Astrocyte (in vitro differentiated cells and primary cell): ENCODE measurements at regions not wholly inside any gene's neighbourhood (a gene's known extent, or its start where the extent isn't known, plus 50 kb on each side); places are given as distances from the start of the nearest gene placed in this dataset.

Source experiments
- DNase-seq: peaks from one replicate; pipeline ENCODE4 v3.0.0-alpha.2; 2010; ENCODE audit warnings: low read depth
- FAIRE-seq: peaks from 2 replicates; lab custom pipeline; 2011; peaks lifted over from hg19 to GRCh38; lab: Jason Lieb, UNC
- H2AFZ ChIP-seq: 2 replicates; pipeline ENCODE4 v1.6.0; 2012; ENCODE audit warnings: low read depth, low read length, inconsistent platforms
- H3K27ac ChIP-seq: 2 replicates; pipeline ENCODE4 v1.5.1; 2011; ENCODE audit warnings: low read depth, low read length, inconsistent platforms
- H3K27me3 ChIP-seq: 2 replicates; pipeline ENCODE4 v1.6.0; 2011; ENCODE audit warnings: low read length, inconsistent platforms; ENCODE audit not compliant: insufficient read depth
- H3K36me3 ChIP-seq: 2 replicates; pipeline ENCODE4 v1.5.1; 2011; ENCODE audit warnings: low read length, inconsistent platforms; ENCODE audit not compliant: insufficient read depth
- H3K4me1 ChIP-seq: 2 replicates; pipeline ENCODE4 v1.5.1; 2011; ENCODE audit warnings: low read length, inconsistent platforms; ENCODE audit not compliant: insufficient read depth
- H3K4me2 ChIP-seq: 2 replicates; pipeline ENCODE4 v1.6.0; 2012; ENCODE audit warnings: low read length, inconsistent platforms
- H3K4me3 ChIP-seq: 2 replicates; pipeline ENCODE4 v1.5.1; 2011; ENCODE audit warnings: low read depth, mild to moderate bottlenecking, low read length, inconsistent platforms; ENCODE audit not compliant: insufficient read depth
- H3K79me2 ChIP-seq: 2 replicates; pipeline ENCODE4 v1.6.0; 2012; ENCODE audit warnings: mild to moderate bottlenecking, low read length, inconsistent platforms; ENCODE audit not compliant: insufficient read depth
- H3K9ac ChIP-seq: 2 replicates; pipeline ENCODE4 v1.6.0; 2012; ENCODE audit warnings: mild to moderate bottlenecking, low read length, inconsistent platforms
- H3K9me3 ChIP-seq: 2 replicates; pipeline ENCODE4 v1.5.1; 2012; ENCODE audit warnings: low read depth, mild to moderate bottlenecking, low read length, inconsistent platforms; ENCODE audit not compliant: insufficient read depth
- H4K20me1 ChIP-seq: 2 replicates; pipeline ENCODE4 v1.6.0; 2012; ENCODE audit warnings: low read length, inconsistent platforms; ENCODE audit not compliant: insufficient read depth
- H3K27ac Mint-ChIP-seq: one replicate; pipeline ENCODE4 v1.8.0; 2021; ENCODE audit warnings: mild to moderate bottlenecking, mixed read lengths; ENCODE audit not compliant: unreplicated experiment
- H3K27me3 Mint-ChIP-seq: one replicate; pipeline ENCODE4 v1.8.0; 2021; ENCODE audit warnings: low read depth, mixed read lengths; ENCODE audit not compliant: unreplicated experiment
- H3K36me3 Mint-ChIP-seq: one replicate; pipeline ENCODE4 v1.8.0; 2021; ENCODE audit warnings: low read depth, mixed read lengths; ENCODE audit not compliant: unreplicated experiment
- H3K4me1 Mint-ChIP-seq: one replicate; pipeline ENCODE4 v1.8.0; 2021; ENCODE audit warnings: low read depth, mixed read lengths; ENCODE audit not compliant: unreplicated experiment
- H3K4me3 Mint-ChIP-seq: one replicate; pipeline ENCODE4 v1.8.0; 2021; ENCODE audit warnings: mild to moderate bottlenecking, moderate library complexity, mixed read lengths; ENCODE audit not compliant: unreplicated experiment
- H3K9me3 Mint-ChIP-seq: one replicate; pipeline ENCODE4 v1.8.0; 2021; ENCODE audit warnings: mild to moderate bottlenecking, mixed read lengths; ENCODE audit not compliant: unreplicated experiment
- CTCF ChIP-seq: IDR thresholded peaks from 2 replicates; pipeline ENCODE4 v1.5.1; 2011; ENCODE audit warnings: low read depth, mild to moderate bottlenecking, inconsistent platforms, low read length, moderate library complexity; ENCODE audit not compliant: insufficient read depth
- EZH2 ChIP-seq: IDR thresholded peaks from 2 replicates; pipeline ENCODE4 v1.6.1; 2012; ENCODE audit warnings: mild to moderate bottlenecking, low read length, inconsistent platforms; ENCODE audit not compliant: insufficient read depth

DNA sequence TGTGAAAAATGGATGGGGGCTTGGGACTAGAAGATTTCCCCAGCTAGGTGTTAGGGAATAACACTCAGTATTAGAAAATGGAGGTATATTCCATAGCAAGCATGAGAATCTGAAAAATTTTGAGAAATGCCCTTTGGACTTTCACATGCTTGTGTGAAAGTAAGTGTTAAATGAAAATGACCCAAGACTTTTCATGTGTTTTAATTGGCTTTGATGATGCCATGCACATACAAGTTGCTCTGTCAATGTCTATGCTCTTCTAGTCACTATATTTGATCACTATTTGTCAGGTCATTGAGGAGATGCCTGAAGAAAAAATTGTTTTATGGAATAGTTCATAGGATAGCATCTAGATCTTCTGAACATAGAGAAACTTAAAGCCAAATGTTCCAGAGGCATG, 147.6 kb downstream of the SH2D1A start:
- Histone ChIP-seq H3K4me1 (no peaks in the 10 kb centered on the region), H3K36me3 (no peaks in the 10 kb centered on the region), H3K4me3 (no peak overlapping the region), H3K9ac (no peak overlapping the region), H3K27me3 (no peaks in the 10 kb centered on the region), H3K9me3 (no peaks in the 10 kb centered on the region), H3K4me2 (no peak overlapping the region), H3K27ac (no peak overlapping the region), H4K20me1 (no peaks in the 10 kb centered on the region), H2AFZ (no peak overlapping the region), H3K79me2 (no peaks in the 10 kb centered on the region)
- FAIRE-seq: peak; percentile 78
- Mint-ChIP-seq H3K4me3 (no peak overlapping the region), H3K27ac (no peak overlapping the region), H3K36me3 (no peaks in the 10 kb centered on the region), H3K27me3 (no peaks in the 10 kb centered on the region), H3K9me3 (no peaks in the 10 kb centered on the region), H3K4me1 (no peaks in the 10 kb centered on the region)
- no peak for TF ChIP-seq CTCF
- no peak for DNase-seq

DNA sequence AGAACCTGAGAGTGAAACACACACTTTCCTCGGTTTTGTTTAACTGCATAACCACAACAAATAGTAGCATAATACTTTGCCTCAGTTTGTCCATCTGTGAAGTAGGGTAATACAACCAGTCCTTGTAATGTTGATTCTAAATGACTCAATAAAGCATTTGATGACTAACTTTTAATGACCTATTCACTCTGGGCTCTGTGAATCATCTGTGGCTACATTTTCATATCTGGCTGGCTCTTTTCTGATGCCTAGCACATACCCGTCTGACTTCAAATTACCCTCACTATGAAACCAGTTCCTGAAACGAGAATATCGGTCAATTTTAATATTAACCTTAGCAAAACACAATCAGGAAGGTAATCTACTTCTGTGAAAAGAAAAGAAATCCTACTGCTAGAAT, 151.0 kb downstream of the SH2D1A start:
- Histone ChIP-seq H3K79me2 (no peaks in the 10 kb centered on the region), H3K4me3 (no peak overlapping the region), H2AFZ (no peak overlapping the region), H3K9me3 (no peaks in the 10 kb centered on the region), H3K9ac (no peak overlapping the region), H3K36me3 (no peaks in the 10 kb centered on the region), H3K4me2 (no peak overlapping the region), H3K4me1 (no peaks in the 10 kb centered on the region), H4K20me1 (no peaks in the 10 kb centered on the region), H3K27me3 (no peaks in the 10 kb centered on the region), H3K27ac (no peak overlapping the region)
- Mint-ChIP-seq H3K36me3 (no peaks in the 10 kb centered on the region), H3K9me3 (no peaks in the 10 kb centered on the region), H3K27ac (no peak overlapping the region), H3K27me3 (no peaks in the 10 kb centered on the region), H3K4me3 (no peak overlapping the region), H3K4me1 (no peaks in the 10 kb centered on the region)
- TF ChIP-seq EZH2 (no peak), CTCF (no peak)
- DNase-seq: no peak
- no peak for FAIRE-seq

- H3K27ac Mint-ChIP-seq: no peak overlapping the region
- TF ChIP-seq EZH2 (no peak), CTCF (no peak)
- Histone ChIP-seq H3K27me3 (no peaks in the 10 kb centered on the region), H4K20me1 (no peaks in the 10 kb centered on the region), H3K4me3 (no peak overlapping the region), H3K9ac (no peak overlapping the region), H3K9me3 (no peaks in the 10 kb centered on the region), H3K4me2 (no peak overlapping the region), H3K4me1 (no peaks in the 10 kb centered on the region), H3K79me2 (no peaks in the 10 kb centered on the region), H3K36me3 (no peaks in the 10 kb centered on the region), H2AFZ (no peak overlapping the region), H3K27ac (no peak overlapping the region)
- H3K4me1 Mint-ChIP-seq: peaks cover 3% of the 10 kb centered on the region
- DNase-seq (no peak), FAIRE-seq (peak; percentile 34)
- no peaks in the 10 kb centered on the region for H3K27me3 Mint-ChIP-seq
- no peaks in the 10 kb centered on the region for H3K9me3 Mint-ChIP-seq
- no peak overlapping the region for H3K4me3 Mint-ChIP-seq
- no peaks in the 10 kb centered on the region for H3K36me3 Mint-ChIP-seq
Measured at GRCh38 chrX:124501586-124501985, 155.2 kb downstream of the SH2D1A start.
